ENCODE measurements at regions not wholly inside any gene's neighbourhood (a gene's known extent, or its start where the extent isn't known, plus 50 kb on each side); places are given as distances from the start of the nearest gene placed in this dataset.

GRCh38 chr6:166008441-166009369 lies 158.9 kb downstream of the TBXT start:
- H3K27me3 ChIP-seq (replicated peaks; ENCODE audit: control insufficient read depth, insufficient read depth, low read length) = peaks cover 33% of the 10 kb centered on the region
- H3K4me3 ChIP-seq (ENCODE audit: low read length) = peak overlapping the region; percentile 72
- no peak overlapping the region for H3K9ac ChIP-seq (ENCODE audit: low read length)
- no peaks in the 10 kb centered on the region for H3K36me3 ChIP-seq (ENCODE audit: control insufficient read depth, insufficient read depth, low read length, severe bottlenecking)
- H3K9me3 ChIP-seq (ENCODE audit: control insufficient read depth, low read length) = no peaks in the 10 kb centered on the region
- H3K4me1 ChIP-seq (ENCODE audit: control insufficient read depth, insufficient read depth, low read length) = peaks cover 27% of the 10 kb centered on the region
- no peak for DNase-seq (ENCODE audit: low read depth)

- H3K9ac ChIP-seq (ENCODE audit: low read length) = no peak overlapping the region
- no peaks in the 10 kb centered on the region for H3K9me3 ChIP-seq (ENCODE audit: control insufficient read depth, low read length)
- H3K4me1 ChIP-seq (ENCODE audit: control insufficient read depth, insufficient read depth, low read length) = peaks cover 27% of the 10 kb centered on the region
- H3K4me3 ChIP-seq (ENCODE audit: low read length) = peak overlapping the region; percentile 72
- no peaks in the 10 kb centered on the region for H3K36me3 ChIP-seq (ENCODE audit: control insufficient read depth, insufficient read depth, low read length, severe bottlenecking)
- H3K27me3 ChIP-seq (replicated peaks; ENCODE audit: control insufficient read depth, insufficient read depth, low read length) = peaks cover 33% of the 10 kb centered on the region
- no peak for DNase-seq (ENCODE audit: low read depth)
Measured at GRCh38 chr6:166007349-166008263, 160.0 kb downstream of the TBXT start.

- Histone ChIP-seq H3K36me3 (ENCODE audit: control insufficient read depth, insufficient read depth, low read length, severe bottlenecking) (no peaks in the 10 kb centered on the region), H3K4me3 (ENCODE audit: low read length) (peak overlapping the region; percentile 58), H3K9ac (ENCODE audit: low read length) (no peak overlapping the region), H3K4me1 (ENCODE audit: control insufficient read depth, insufficient read depth, low read length) (peaks cover 27% of the 10 kb centered on the region), H3K9me3 (ENCODE audit: control insufficient read depth, low read length) (no peaks in the 10 kb centered on the region), H3K27me3 (replicated peaks; ENCODE audit: control insufficient read depth, insufficient read depth, low read length) (peaks cover 33% of the 10 kb centered on the region)
- no peak for DNase-seq (ENCODE audit: low read depth)
Measured at GRCh38 chr6:166006900-166007301, 160.8 kb downstream of the TBXT start.

GRCh38 chr6:166005944-166006899 lies 161.4 kb downstream of the TBXT start:
- H3K9ac ChIP-seq (ENCODE audit: low read length) = no peak overlapping the region
- H3K27me3 ChIP-seq (replicated peaks; ENCODE audit: control insufficient read depth, insufficient read depth, low read length) = peaks cover 33% of the 10 kb centered on the region
- H3K36me3 ChIP-seq (ENCODE audit: control insufficient read depth, insufficient read depth, low read length, severe bottlenecking) = no peaks in the 10 kb centered on the region
- no peaks in the 10 kb centered on the region for H3K9me3 ChIP-seq (ENCODE audit: control insufficient read depth, low read length)
- peak overlapping the region; percentile 58 for H3K4me3 ChIP-seq (ENCODE audit: low read length)
- no peak for DNase-seq (ENCODE audit: low read depth)
- peaks cover 27% of the 10 kb centered on the region for H3K4me1 ChIP-seq (ENCODE audit: control insufficient read depth, insufficient read depth, low read length)

- DNase-seq (ENCODE audit: low read depth) = no peak
- H3K9ac ChIP-seq (ENCODE audit: low read length) = no peak overlapping the region
- H3K36me3 ChIP-seq (ENCODE audit: control insufficient read depth, insufficient read depth, low read length, severe bottlenecking) = no peaks in the 10 kb centered on the region
- no peaks in the 10 kb centered on the region for H3K9me3 ChIP-seq (ENCODE audit: control insufficient read depth, low read length)
- peaks cover 27% of the 10 kb centered on the region for H3K4me1 ChIP-seq (ENCODE audit: control insufficient read depth, insufficient read depth, low read length)
- H3K27me3 ChIP-seq (replicated peaks; ENCODE audit: control insufficient read depth, insufficient read depth, low read length) = peaks cover 33% of the 10 kb centered on the region
- peak overlapping the region; percentile 41 for H3K4me3 ChIP-seq (ENCODE audit: low read length)
Measured at GRCh38 chr6:166005401-166005943, 162.2 kb downstream of the TBXT start.

GRCh38 chr6:166004876-166005275 lies 162.8 kb downstream of the TBXT start:
- Histone ChIP-seq H3K9me3 (ENCODE audit: control insufficient read depth, low read length) (no peaks in the 10 kb centered on the region), H3K36me3 (ENCODE audit: control insufficient read depth, insufficient read depth, low read length, severe bottlenecking) (no peaks in the 10 kb centered on the region), H3K27me3 (replicated peaks; ENCODE audit: control insufficient read depth, insufficient read depth, low read length) (peaks cover 33% of the 10 kb centered on the region), H3K4me1 (ENCODE audit: control insufficient read depth, insufficient read depth, low read length) (peaks cover 27% of the 10 kb centered on the region), H3K4me3 (ENCODE audit: low read length) (no peak overlapping the region), H3K9ac (ENCODE audit: low read length) (no peak overlapping the region)
- no peak for DNase-seq (ENCODE audit: low read depth)

GRCh38 chr6:166004471-166004870 lies 163.2 kb downstream of the TBXT start:
- Histone ChIP-seq H3K4me1 (ENCODE audit: control insufficient read depth, insufficient read depth, low read length) (peaks cover 27% of the 10 kb centered on the region), H3K9ac (ENCODE audit: low read length) (no peak overlapping the region), H3K9me3 (ENCODE audit: control insufficient read depth, low read length) (no peaks in the 10 kb centered on the region), H3K36me3 (ENCODE audit: control insufficient read depth, insufficient read depth, low read length, severe bottlenecking) (no peaks in the 10 kb centered on the region), H3K4me3 (ENCODE audit: low read length) (no peak overlapping the region), H3K27me3 (replicated peaks; ENCODE audit: control insufficient read depth, insufficient read depth, low read length) (peaks cover 29% of the 10 kb centered on the region)
- no peak for DNase-seq (ENCODE audit: low read depth)

GRCh38 chr6:166003569-166003968 lies 164.1 kb downstream of the TBXT start:
- Histone ChIP-seq H3K9ac (ENCODE audit: low read length) (no peak overlapping the region), H3K27me3 (replicated peaks; ENCODE audit: control insufficient read depth, insufficient read depth, low read length) (peaks cover 20% of the 10 kb centered on the region), H3K36me3 (ENCODE audit: control insufficient read depth, insufficient read depth, low read length, severe bottlenecking) (no peaks in the 10 kb centered on the region), H3K9me3 (ENCODE audit: control insufficient read depth, low read length) (no peaks in the 10 kb centered on the region), H3K4me1 (ENCODE audit: control insufficient read depth, insufficient read depth, low read length) (peaks cover 18% of the 10 kb centered on the region), H3K4me3 (ENCODE audit: low read length) (no peak overlapping the region)
- DNase-seq (ENCODE audit: low read depth) = no peak

GRCh38 chr6:166001359-166001758 lies 166.3 kb downstream of the TBXT start:
- H3K27me3 ChIP-seq (replicated peaks; ENCODE audit: control insufficient read depth, insufficient read depth, low read length) = peaks cover under 1% of the 10 kb centered on the region
- no peaks in the 10 kb centered on the region for H3K9me3 ChIP-seq (ENCODE audit: control insufficient read depth, low read length)
- H3K36me3 ChIP-seq (ENCODE audit: control insufficient read depth, insufficient read depth, low read length, severe bottlenecking) = no peaks in the 10 kb centered on the region
- H3K4me3 ChIP-seq (ENCODE audit: low read length) = no peak overlapping the region
- H3K9ac ChIP-seq (ENCODE audit: low read length) = no peak overlapping the region
- DNase-seq (ENCODE audit: low read depth) = no peak
- peaks cover under 1% of the 10 kb centered on the region for H3K4me1 ChIP-seq (ENCODE audit: control insufficient read depth, insufficient read depth, low read length)

GRCh38 chr6:165999279-165999678 lies 168.4 kb downstream of the TBXT start:
- Histone ChIP-seq H3K4me1 (ENCODE audit: control insufficient read depth, insufficient read depth, low read length) (no peaks in the 10 kb centered on the region), H3K27me3 (replicated peaks; ENCODE audit: control insufficient read depth, insufficient read depth, low read length) (no peaks in the 10 kb centered on the region), H3K9ac (ENCODE audit: low read length) (no peak overlapping the region), H3K9me3 (ENCODE audit: control insufficient read depth, low read length) (no peaks in the 10 kb centered on the region), H3K36me3 (ENCODE audit: control insufficient read depth, insufficient read depth, low read length, severe bottlenecking) (no peaks in the 10 kb centered on the region), H3K4me3 (ENCODE audit: low read length) (no peak overlapping the region)
- no peak for DNase-seq (ENCODE audit: low read depth)

Measured in adipocyte (in vitro differentiated cells).